GM12865 (cell line): ENCODE measurements at regions not wholly inside any gene's neighbourhood (a gene's known extent, or its start where the extent isn't known, plus 50 kb on each side); places are given as distances from the start of the nearest gene placed in this dataset.

ENCODE experiments used
- DNase-seq: peaks from one replicate; pipeline ENCODE4 v3.0.0; 2010; ENCODE audit warnings: low read depth
- H3K4me3 ChIP-seq: 2 replicates; pipeline ENCODE4 v1.5.1; 2011; ENCODE audit warnings: mild to moderate bottlenecking, low read depth, low read length, control low read depth
- CTCF ChIP-seq: IDR thresholded peaks from 2 replicates; pipeline ENCODE4 v1.5.1; 2011; ENCODE audit warnings: low read length, control low read depth, low read depth, inconsistent platforms; ENCODE audit not compliant: insufficient read depth; ENCODE audit errors: missing control alignments

- no peak for TF ChIP-seq CTCF
- DNase-seq = no peak
- no peak overlapping the region for H3K4me3 ChIP-seq
These were observed 208.0 kb upstream of the DEPDC1 start for GRCh38 chr1:68704800-68705443.

GRCh38 chr1:68705466-68705865, 208.6 kb upstream of the DEPDC1 start:
- TF ChIP-seq CTCF = no peak
- H3K4me3 ChIP-seq = no peak overlapping the region
- no peak for DNase-seq

- no peak for TF ChIP-seq CTCF
- DNase-seq = no peak
- H3K4me3 ChIP-seq = no peak overlapping the region
These were observed 209.9 kb upstream of the DEPDC1 start for GRCh38 chr1:68706639-68707317.

GRCh38 chr1:68717330-68717729, 220.4 kb upstream of the DEPDC1 start:
- no peak overlapping the region for H3K4me3 ChIP-seq
- no peak for DNase-seq
- no peak for TF ChIP-seq CTCF

GRCh38 chr1:68720476-68720875, 223.6 kb upstream of the DEPDC1 start:
- no peak for TF ChIP-seq CTCF
- no peak overlapping the region for H3K4me3 ChIP-seq
- no peak for DNase-seq

GRCh38 chr1:68723791-68724190, 226.9 kb upstream of the DEPDC1 start:
- H3K4me3 ChIP-seq = no peak overlapping the region
- TF ChIP-seq CTCF = no peak

More at GRCh38 chr1:68723791-68724190, 226.9 kb upstream of the DEPDC1 start:
- no peak for DNase-seq
